Right atrium auricular region (tissue), 2 donors: ENCODE measurements at regions not wholly inside any gene's neighbourhood (a gene's known extent, or its start where the extent isn't known, plus 50 kb on each side); places are given as distances from the start of the nearest gene placed in this dataset.

ENCODE experiments used
- DNase-seq: peaks from one replicate; pipeline ENCODE4 v3.0.0-alpha.2; 2019; ENCODE audit warnings: low spot score
- H3K27ac ChIP-seq, 2 donors: fragments of 200-600 bp; sonication (generic); 1 replicate in 1 of 2; 2 replicates in 1 of 2; pipeline ENCODE4 v1.5.1; 2016 to 2019
- H3K27me3 ChIP-seq, 2 donors: fragments of 200-600 bp; sonication (generic); one replicate each; pipeline versions ENCODE4 v1.5.1 to v1.6.0; 2017 to 2019
- H3K36me3 ChIP-seq: fragments of 200-600 bp; sonication (generic); one replicate; pipeline ENCODE4 v1.5.1; 2016
- H3K4me1 ChIP-seq, 2 donors: fragments of 200-600 bp; sonication (generic); one replicate each; pipeline versions ENCODE4 v1.5.1 to v1.6.0; 2017 to 2019
- H3K4me3 ChIP-seq, 2 donors: fragments of 200-600 bp; sonication (generic); 1 replicate in 1 of 2; 2 replicates in 1 of 2; pipeline ENCODE4 v1.5.1; 2017 to 2019; ENCODE audit warnings: mild to moderate bottlenecking in 1 of 2, moderate library complexity in 1 of 2
- H3K9me3 ChIP-seq, 2 donors: fragments of 200-600 bp; sonication (generic); one replicate each; pipeline ENCODE4 v1.5.1; 2019
- TF ChIP-seq, protein P1 (sequence below), 2 donors: fragments of 200-600 bp; sonication (generic); IDR thresholded peaks; one replicate each; pipeline ENCODE4 v1.5.1; 2019; ENCODE audit warnings: antibody characterized with exemption in 2 of 2

DNA sequence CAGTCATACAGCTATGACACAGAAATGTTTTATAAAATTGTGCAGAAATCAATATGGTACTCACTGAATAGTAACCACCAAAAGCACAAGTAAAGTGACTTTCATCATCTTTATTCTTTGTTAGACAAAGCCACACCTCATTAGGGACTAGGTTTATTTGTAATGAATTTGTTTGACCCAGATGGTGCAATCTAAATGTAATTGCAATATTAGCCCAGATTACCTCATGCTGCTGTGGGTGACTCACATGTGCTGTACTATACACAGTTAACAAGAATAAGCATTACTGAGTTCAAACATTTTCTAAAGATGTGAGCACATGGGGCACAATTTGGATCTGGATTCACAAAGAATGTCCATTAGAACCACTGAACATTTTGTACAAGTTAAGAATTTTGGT is 759.3 kb upstream of the TYRP1 start:
- H3K4me1 ChIP-seq: no peaks in the 10 kb centered on the region
- no peaks in the 10 kb centered on the region for H3K9me3 ChIP-seq
- no peak overlapping the region for H3K27ac ChIP-seq
- no peaks in the 10 kb centered on the region for H3K27me3 ChIP-seq
- no peaks in the 10 kb centered on the region for H3K36me3 ChIP-seq
- H3K4me3 ChIP-seq: no peak overlapping the region
- no peak for DNase-seq
- TF ChIP-seq, protein P1, sequence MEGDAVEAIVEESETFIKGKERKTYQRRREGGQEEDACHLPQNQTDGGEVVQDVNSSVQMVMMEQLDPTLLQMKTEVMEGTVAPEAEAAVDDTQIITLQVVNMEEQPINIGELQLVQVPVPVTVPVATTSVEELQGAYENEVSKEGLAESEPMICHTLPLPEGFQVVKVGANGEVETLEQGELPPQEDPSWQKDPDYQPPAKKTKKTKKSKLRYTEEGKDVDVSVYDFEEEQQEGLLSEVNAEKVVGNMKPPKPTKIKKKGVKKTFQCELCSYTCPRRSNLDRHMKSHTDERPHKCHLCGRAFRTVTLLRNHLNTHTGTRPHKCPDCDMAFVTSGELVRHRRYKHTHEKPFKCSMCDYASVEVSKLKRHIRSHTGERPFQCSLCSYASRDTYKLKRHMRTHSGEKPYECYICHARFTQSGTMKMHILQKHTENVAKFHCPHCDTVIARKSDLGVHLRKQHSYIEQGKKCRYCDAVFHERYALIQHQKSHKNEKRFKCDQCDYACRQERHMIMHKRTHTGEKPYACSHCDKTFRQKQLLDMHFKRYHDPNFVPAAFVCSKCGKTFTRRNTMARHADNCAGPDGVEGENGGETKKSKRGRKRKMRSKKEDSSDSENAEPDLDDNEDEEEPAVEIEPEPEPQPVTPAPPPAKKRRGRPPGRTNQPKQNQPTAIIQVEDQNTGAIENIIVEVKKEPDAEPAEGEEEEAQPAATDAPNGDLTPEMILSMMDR (IDR thresholded peaks at IDR 0.05): no peak

DNA sequence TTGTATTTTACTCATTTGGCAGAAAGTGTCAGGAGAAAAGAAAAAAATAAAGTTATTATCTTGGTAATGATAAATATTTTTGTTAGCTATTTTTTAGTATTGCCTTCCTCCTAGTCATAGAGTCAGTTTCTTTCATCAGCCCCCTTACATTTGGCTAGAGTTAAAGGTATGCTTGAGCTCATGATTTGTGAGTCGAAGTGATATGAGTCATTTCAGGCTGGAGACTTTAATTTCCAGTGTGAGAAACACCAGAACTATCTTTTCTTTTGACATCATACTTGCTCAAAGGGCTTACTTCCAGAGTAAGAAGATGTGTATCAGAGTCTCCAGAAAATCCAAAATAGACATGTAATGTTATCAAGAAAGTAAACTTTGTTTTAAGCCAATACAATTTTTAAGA is 746.7 kb upstream of the TYRP1 start:
- Histone ChIP-seq H3K27me3 (no peaks in the 10 kb centered on the region), H3K9me3 (no peaks in the 10 kb centered on the region), H3K4me1 (no peaks in the 10 kb centered on the region), H3K36me3 (no peaks in the 10 kb centered on the region), H3K4me3 (no peak overlapping the region), H3K27ac (no peak overlapping the region)
- DNase-seq: no peak
- TF ChIP-seq, protein P1 (IDR thresholded peaks at IDR 0.05): no peak

DNA sequence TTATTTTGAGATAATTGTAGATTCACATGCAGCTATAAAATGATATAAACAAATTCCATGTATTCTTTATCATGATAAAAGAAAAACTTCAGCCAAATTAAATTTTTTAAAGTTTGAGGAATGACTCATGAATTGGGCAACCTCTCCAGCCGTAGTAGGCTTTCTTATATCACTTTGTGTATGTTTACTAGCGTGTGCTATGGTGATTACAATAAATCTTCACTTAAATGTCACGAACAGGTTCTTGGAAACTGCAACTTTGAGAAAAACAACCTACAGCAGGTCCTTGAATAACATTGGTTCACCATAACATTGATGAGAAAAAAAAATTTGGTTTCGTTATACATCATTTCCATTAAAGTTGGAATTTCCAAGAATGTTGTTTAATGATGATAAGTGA is 730.9 kb upstream of the TYRP1 start:
- H3K36me3 ChIP-seq: no peaks in the 10 kb centered on the region
- no peak overlapping the region for H3K4me3 ChIP-seq
- no peaks in the 10 kb centered on the region for H3K4me1 ChIP-seq
- DNase-seq: no peak
- TF ChIP-seq, protein P1 (IDR thresholded peaks at IDR 0.05): no peak
- no peak overlapping the region for H3K27ac ChIP-seq
- H3K9me3 ChIP-seq: no peaks in the 10 kb centered on the region
- H3K27me3 ChIP-seq: no peaks in the 10 kb centered on the region

DNA sequence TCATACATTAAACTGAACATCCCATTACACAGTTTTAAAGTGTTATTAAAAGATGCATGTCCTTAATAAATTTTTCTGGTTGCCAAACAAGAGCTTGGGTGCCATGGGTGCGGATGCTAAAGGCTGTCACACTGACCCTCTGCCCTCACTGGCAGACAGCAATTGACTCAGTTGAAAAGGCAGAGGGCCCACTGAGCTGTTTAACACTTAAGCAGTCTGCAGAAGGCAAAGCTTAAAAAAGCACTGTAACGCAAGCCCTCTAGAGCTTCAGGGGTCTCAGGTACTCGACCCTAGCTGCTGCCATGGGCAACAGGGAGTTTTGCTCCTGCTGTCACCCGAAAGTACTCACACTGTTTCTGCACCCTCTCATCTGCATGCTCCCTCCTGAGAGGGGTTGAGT is 726.4 kb upstream of the TYRP1 start:
- H3K4me3 ChIP-seq: no peak overlapping the region
- H3K9me3 ChIP-seq: no peaks in the 10 kb centered on the region
- no peak for DNase-seq
- TF ChIP-seq, protein P1 (IDR thresholded peaks at IDR 0.05): no peak
- H3K36me3 ChIP-seq: no peaks in the 10 kb centered on the region
- no peak overlapping the region for H3K27ac ChIP-seq
- no peaks in the 10 kb centered on the region for H3K27me3 ChIP-seq
- no peaks in the 10 kb centered on the region for H3K4me1 ChIP-seq

DNA sequence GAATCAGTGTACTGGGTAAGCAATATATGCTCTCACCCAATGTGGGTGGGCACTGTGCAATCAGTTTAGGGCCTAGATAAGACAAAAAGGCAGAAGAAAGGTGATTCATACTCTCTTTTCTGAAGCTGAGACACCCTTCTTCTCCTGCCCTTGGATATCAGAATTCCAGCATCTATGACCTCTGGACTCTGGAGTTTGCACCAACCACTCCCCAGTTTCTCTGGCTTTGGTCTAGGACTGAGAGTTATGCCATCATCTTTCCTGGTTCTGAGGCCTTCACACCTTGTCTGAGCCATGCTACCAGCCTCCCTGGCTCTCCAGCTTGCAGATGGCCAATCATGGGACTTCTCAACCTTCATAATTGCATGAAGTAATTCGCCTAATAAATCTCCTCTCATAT is 724.6 kb upstream of the TYRP1 start:
- Histone ChIP-seq H3K27ac (no peak overlapping the region), H3K27me3 (no peaks in the 10 kb centered on the region)
- TF ChIP-seq, protein P1 (IDR thresholded peaks at IDR 0.05): no peak

DNA sequence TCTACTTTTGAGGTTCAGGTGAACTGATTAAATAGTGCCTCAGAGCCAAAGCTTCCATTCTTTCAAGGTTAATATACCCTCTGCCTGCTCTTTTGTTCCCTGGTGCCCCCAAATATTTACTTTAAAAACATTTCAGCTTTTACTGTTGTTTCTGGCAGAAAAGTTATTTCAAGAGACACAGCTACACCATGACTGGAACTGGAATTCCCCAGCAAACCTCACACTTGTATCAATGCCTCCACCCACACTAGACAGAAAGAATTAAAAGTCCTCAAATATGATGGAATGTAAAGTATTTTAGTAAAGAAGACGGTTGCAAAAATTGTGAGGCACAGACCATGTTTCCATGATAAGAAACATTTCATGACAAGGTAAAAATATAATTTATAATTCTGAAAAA is 720.2 kb upstream of the TYRP1 start:
- Histone ChIP-seq H3K36me3 (no peaks in the 10 kb centered on the region), H3K9me3 (no peaks in the 10 kb centered on the region), H3K27ac (no peak overlapping the region), H3K4me1 (no peaks in the 10 kb centered on the region), H3K27me3 (no peaks in the 10 kb centered on the region), H3K4me3 (no peak overlapping the region)
- TF ChIP-seq, protein P1 (IDR thresholded peaks at IDR 0.05): no peak
- DNase-seq: no peak

More for the DNA sequence above, 724.6 kb upstream of the TYRP1 start:
- no peaks in the 10 kb centered on the region for H3K36me3 ChIP-seq
- no peak for DNase-seq
- H3K4me1 ChIP-seq: no peaks in the 10 kb centered on the region
- H3K4me3 ChIP-seq: no peak overlapping the region
- no peaks in the 10 kb centered on the region for H3K9me3 ChIP-seq
